ENCODE measurements at regions not wholly inside any gene's neighbourhood (a gene's known extent, or its start where the extent isn't known, plus 50 kb on each side); places are given as distances from the start of the nearest gene placed in this dataset.
"Not testable (repeated sequence)": the region's sequence is repeated elsewhere in the genome, so short reads cannot be mapped to it uniquely, and the experiment has no call there.

DNA sequence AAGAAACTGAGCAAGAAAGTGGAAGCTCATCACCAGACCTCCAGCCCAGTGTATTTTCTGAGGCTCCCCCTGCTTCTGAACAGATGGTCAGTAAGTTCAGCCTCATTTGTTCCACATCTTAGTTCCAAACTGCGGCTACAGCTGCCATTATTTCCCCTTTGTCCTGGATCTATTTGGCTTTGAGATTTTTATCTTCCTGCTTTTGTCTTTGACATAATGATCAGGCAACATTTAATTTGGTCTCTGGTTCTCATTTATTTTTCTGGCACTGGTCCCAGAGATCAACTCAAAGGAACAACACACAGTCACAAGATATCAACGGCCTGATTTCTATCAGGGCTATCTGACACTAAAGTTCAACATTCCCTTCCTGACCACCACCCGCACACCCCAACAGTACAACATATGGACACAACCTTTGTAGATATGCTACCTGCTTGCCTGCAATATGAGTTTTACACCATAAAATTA is 137.5 kb downstream of the FAM76B start:
- FAIRE-seq (no peak), DNase-seq (ENCODE audit: low spot score) (no peak)

- DNase-seq (ENCODE audit: low spot score) = no peak
Observed at GRCh38 chr11:95650276-95650675, 139.3 kb downstream of the FAM76B start.

DNA sequence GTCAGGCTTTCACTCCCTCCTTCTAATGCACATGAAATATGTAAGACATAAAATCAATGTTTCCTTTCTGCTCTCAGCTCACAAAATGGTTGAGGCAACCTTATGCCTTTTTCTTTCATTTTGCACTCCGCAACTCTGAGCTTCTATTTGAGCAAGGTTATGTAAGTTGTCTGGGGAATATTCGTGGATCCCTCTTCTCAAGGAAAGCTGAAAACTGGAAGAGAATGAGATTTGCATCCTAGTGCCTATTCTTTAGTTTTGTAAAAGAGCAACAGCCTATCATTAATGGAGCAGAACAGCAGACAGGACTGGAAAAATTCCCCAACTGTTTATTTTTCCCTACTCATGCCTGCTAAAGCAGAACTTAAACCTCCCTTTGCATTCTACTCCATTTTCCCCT is 141.7 kb downstream of the FAM76B start:
- no peak for DNase-seq (ENCODE audit: low spot score)
- no peak for FAIRE-seq

More at GRCh38 chr11:95650276-95650675, 139.3 kb downstream of the FAM76B start:
- FAIRE-seq = no peak

- DNase-seq (ENCODE audit: low spot score) (no peak), FAIRE-seq (no peak)
Observed at GRCh38 chr11:95647355-95647754, 142.2 kb downstream of the FAM76B start.

GRCh38 chr11:95641495-95641894 is 148.1 kb downstream of the FAM76B start:
- DNase-seq (ENCODE audit: low spot score) (no peak), FAIRE-seq (no peak)

GRCh38 chr11:95638501-95638900 is 151.1 kb downstream of the FAM76B start:
- DNase-seq (ENCODE audit: low spot score) (no peak), FAIRE-seq (no peak)

DNA sequence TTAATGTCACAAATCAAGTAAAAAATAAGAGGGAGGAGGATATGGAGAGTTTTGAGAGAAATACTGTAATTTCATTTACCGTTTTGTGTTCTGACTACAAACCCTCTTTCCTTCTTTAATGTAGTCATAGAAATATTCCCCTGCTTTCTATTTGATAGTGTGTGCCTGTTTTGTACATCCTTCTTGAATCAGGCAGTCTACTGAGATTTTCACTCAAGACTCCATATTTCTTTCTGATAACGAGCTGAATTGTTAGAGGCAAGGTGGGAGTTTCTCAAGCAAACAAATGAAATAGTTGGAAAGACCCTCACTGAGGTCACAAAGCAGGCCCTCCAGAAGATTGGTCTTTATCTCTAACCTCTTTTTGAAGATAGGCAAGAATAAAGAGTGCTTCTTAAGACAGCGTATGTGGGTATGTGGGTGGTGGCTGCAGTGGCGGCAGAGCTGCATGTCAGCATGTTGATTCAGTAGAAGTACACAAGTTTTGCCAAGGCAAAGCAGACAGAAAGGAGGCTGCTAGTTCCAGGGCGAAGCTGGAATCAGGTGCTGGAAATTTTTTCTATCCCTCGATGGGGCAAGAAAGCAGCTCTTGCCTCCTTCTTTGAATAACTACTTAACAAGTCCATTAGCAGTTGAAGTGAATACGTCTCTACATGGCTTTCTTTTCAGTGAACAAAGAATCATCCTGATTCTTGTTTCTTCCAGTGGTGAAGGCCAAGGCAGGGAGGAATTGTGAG is 164.2 kb downstream of the FAM76B start:
- FAIRE-seq (no peak), DNase-seq (ENCODE audit: low spot score) (no peak)

DNA sequence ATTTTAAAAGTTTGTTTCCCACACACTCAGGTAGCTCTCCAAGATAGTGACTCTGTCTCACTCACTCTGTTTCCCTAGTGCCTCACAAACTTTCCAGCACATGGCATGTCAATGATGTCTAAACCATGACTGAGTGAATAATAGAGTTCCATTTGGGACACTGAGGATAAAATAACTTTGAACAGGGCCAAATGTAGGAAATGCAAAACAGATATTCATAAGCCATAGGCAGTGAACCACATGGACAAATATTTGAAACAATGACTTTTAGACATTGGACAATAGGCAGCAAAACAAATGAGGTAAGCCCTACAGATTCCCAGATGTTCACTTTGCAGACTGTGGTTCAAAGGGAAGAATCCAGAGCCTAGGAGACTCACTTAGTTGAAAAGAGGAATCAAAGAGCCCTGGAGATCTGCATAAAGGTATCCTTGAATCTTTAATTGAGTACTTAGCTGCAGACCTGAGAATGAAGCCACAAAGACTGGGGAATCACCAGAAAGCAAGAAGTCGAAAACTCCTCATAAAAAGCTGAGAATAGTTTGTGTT is 173.3 kb downstream of the FAM76B start:
- no peak for DNase-seq (ENCODE audit: low spot score)
- FAIRE-seq = no peak

- FAIRE-seq (no peak), DNase-seq (ENCODE audit: low spot score) (no peak)
Observed at GRCh38 chr11:95611827-95612226, 177.8 kb downstream of the FAM76B start.

- FAIRE-seq = not testable (repeated sequence)
Observed at GRCh38 chr11:95610185-95610584, 179.4 kb downstream of the FAM76B start.

DNA sequence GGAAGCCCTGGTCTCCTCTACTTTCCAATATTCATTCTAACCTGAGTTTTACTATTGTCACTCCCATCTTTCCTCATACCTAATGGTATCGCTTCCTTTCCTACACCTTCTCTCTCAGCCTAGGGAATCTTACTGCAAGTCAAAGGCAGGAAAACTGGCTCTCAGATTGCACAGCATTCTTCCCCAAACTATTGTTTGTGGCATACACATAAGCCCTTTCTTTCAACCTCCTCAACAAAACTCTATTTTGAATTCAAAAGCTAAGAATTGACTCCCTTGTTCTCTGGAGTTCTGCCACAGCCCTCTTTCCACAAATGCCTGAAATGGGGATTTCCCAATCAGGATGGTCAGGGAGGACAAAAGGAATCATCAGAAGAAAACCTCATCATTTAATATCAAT is 181.5 kb downstream of the FAM76B start:
- DNase-seq (ENCODE audit: low spot score) (no peak), FAIRE-seq (no peak)

More at GRCh38 chr11:95610185-95610584, 179.4 kb downstream of the FAM76B start:
- not testable (repeated sequence) for DNase-seq (ENCODE audit: low spot score)

DNA sequence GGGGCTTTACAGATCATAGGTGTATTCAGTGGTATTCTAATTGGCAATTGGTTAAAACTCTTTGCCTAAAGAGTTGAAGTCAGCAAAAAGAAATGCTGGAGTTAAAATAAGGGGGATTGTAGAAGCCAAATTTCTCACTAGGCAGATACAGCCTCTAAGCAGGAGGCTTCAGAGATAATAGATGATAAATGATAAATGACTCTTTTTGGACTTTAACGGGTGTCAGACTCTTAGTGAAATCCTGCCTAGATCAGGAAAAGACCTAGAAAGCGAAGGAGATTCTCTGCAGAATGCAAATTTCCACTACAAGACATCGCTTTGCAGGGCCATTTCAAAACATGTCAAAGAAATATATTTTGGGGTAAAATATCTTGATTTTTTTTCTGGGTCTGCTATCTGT is 182.8 kb downstream of the FAM76B start:
- FAIRE-seq = no peak

DNA sequence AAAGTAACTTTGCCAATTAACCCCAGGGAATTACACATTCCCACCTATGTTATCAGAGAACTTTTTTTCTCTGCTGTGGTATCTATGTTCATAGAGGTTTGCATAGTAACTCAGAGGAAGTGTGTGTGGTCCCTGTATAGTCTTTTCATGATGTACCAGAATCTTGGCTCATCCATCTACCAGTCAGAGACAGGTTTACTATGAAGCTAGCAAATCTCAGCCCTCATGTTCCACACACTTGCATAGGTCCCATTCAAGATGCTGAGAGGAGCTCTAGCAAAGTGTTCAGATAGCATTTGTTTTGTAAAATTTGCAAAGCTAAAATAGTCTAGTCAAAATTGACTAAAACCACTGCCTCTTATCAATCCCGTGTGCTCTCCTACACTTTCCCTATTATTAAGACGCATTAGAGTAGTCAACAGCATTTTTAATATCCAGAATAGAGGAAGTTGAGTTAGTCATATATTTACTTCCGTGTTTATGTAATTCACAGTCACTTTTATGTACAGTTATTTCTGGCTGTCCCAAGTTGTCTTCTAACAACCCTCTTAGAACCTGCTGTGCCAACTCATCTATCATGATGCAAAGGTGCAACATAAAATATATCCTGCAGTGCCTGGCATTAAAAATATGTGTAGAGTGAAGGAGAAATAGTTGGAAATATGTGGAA is 184.2 kb downstream of the FAM76B start:
- FAIRE-seq (no peak), DNase-seq (ENCODE audit: low spot score) (no peak)

More for the DNA sequence above, 182.8 kb downstream of the FAM76B start:
- DNase-seq (ENCODE audit: low spot score) = no peak

DNA sequence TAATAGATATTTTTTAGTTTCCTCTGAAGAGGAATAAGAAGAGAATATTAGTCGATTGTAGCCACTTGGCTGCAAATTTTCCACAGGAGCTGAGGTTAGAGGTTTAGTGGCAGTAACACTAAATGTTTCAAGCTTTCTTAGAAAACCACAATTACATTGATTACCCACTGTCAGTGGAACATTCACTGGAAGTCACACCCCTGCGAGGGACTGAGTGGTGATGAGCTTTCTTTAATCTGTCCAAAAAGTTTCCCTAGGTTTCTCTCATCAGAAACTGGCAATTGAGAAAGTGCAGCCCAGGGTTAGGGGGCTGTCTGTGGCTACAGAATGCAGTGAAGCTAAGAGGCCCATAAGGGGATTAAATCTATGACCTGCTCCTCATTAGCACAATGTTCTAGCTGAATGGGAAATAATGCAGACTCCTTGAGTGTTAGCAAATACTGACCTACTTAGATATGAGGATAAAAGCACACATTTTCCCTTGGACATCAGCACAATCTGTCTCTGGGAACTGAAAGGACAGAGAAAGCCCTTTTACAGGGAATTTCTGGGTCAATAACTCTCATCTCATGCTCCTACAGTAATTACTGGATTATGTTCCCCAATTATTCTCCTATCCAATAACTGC is 189.5 kb downstream of the FAM76B start:
- no peak for DNase-seq (ENCODE audit: low spot score)
- FAIRE-seq = no peak

GRCh38 chr11:95595973-95596489 is 193.6 kb downstream of the FAM76B start:
- FAIRE-seq (no peak), DNase-seq (ENCODE audit: low spot score) (no peak)

GRCh38 chr11:95595541-95595940 is 194.0 kb downstream of the FAM76B start:
- no peak for DNase-seq (ENCODE audit: low spot score)
- no peak for FAIRE-seq

DNA sequence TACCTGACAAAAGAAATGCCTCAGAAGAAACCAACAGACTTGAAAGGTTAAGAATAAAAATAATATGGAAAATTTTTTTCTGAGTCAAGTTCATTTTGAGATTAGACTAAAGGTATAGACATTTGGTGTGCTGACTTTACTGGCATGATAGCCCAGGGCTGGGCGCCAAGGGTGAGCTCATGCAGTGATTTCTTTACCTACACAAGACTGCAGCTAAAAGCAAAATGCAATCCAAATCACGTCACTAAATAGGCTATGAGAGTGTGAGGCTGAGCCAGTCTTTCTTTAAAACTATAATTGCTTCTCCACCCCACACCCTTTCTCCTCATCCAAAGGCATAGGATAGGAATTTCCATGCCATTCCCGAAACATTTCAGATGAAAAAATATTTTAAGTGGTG is 196.5 kb downstream of the FAM76B start:
- FAIRE-seq (no peak), DNase-seq (ENCODE audit: low spot score) (no peak)

DNA sequence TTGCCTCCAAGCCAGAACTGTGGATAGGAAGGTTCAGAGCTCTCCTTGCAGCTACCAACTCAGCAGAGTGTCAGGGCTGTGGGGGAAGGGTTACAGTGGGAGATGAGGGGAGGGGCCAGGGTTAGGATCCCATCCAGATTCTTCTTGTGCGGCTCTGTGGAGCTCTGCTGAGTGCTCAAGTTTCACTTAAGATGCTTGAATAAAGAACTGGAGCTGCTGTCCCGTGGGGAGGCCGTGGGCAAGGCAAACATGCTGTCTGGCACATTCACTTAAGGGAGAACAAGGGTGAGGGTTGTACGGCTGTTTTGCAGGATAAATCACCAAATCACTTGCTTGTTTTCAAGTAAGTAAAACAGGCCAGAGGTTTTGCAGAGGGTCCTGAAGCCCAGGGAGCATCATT is 197.1 kb downstream of the FAM76B start:
- FAIRE-seq (peak; percentile 59), DNase-seq (ENCODE audit: low spot score) (no peak)

DNA sequence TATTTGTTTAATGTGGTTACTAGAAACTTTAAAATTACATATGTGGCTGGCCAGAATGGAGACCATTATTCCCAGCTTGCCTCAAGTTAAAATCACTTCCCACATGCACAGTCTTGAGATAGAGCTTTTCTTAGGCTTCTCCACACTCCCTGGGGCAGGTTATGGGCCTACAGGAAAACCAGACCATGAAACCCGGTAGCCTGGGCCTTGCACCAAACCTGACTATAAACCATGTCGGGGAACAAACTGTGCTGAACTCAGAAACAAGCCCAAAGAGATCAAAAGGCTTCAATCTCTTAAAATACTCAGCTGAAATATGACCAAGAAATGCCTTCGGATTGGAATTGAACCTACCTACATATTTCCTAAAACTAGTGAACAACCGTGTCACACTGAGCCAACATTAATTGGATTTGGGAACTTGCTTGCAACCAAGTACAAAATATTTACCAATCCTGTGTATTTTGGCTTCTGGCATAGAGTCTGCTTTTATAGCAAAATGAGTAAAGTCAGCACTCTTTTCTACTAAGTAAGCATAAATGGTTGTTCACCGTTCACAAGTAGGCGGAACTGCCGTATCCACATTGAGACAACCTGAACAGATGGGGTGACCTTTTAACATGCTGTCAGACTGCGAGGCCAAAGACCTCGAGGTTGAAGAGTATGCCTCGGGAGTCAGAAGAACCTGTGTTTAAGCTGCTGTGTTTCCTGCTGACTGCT is 199.5 kb downstream of the FAM76B start:
- FAIRE-seq = no peak
- no peak for DNase-seq (ENCODE audit: low spot score)

DNA sequence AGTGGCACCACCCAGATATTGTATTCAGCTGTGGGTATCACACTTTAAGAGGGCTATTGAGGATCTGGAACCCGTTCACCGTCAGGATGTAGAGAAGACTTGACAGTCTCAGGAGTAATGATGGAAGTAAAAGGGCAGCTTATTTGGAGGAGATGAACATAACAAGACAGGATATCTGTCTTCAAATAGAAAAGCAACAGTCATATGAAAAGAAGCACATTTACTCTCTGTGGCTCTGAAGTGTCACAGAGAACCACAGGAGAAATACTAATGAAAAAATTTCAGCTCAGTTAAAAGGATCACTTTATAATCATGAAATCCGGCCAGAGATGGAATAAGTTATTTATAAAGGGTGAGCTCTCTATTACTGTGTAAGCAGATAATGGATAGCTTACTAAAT is 200.8 kb downstream of the FAM76B start:
- DNase-seq (ENCODE audit: low spot score) = no peak
- FAIRE-seq = no peak

GRCh38 chr11:95586661-95587060 is 202.9 kb downstream of the FAM76B start:
- no peak for FAIRE-seq
- no peak for DNase-seq (ENCODE audit: low spot score)
